Vagina (tissue), 2 donors: ENCODE measurements at regions not wholly inside any gene's neighbourhood (a gene's known extent, or its start where the extent isn't known, plus 50 kb on each side); places are given as distances from the start of the nearest gene placed in this dataset.

Source experiments
- POLR2A ChIP-seq, 2 donors: fragments of 450-650 bp; IDR thresholded peaks; one replicate each; pipeline ENCODE4 v1.6.1; 2017; ENCODE audit warnings: antibody characterized with exemption in 2 of 2, mild to moderate bottlenecking in 2 of 2, moderate library complexity in 2 of 2
- TF ChIP-seq, protein P1 (sequence below), 3 experiments: fragments of 450-650 bp in 2 of 3; fragments of 200-600 bp in 1 of 3; sonication (generic) in 1 of 3; IDR thresholded peaks; one replicate each; pipeline ENCODE4 v1.5.1; 2017 to 2019; ENCODE audit warnings: antibody characterized with exemption in 3 of 3, mild to moderate bottlenecking in 2 of 3, moderate library complexity in 2 of 3

GRCh38 chr11:93905384-93905783 lies 55.0 kb upstream of the VSTM5 start:
- TF ChIP-seq POLR2A (IDR thresholded peaks at IDR 0.05) = no peak
- TF ChIP-seq, protein P1, sequence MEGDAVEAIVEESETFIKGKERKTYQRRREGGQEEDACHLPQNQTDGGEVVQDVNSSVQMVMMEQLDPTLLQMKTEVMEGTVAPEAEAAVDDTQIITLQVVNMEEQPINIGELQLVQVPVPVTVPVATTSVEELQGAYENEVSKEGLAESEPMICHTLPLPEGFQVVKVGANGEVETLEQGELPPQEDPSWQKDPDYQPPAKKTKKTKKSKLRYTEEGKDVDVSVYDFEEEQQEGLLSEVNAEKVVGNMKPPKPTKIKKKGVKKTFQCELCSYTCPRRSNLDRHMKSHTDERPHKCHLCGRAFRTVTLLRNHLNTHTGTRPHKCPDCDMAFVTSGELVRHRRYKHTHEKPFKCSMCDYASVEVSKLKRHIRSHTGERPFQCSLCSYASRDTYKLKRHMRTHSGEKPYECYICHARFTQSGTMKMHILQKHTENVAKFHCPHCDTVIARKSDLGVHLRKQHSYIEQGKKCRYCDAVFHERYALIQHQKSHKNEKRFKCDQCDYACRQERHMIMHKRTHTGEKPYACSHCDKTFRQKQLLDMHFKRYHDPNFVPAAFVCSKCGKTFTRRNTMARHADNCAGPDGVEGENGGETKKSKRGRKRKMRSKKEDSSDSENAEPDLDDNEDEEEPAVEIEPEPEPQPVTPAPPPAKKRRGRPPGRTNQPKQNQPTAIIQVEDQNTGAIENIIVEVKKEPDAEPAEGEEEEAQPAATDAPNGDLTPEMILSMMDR (IDR thresholded peaks at IDR 0.05) = no peak
